Central memory CD4-positive, alpha-beta T cell (primary cell): ENCODE measurements at regions not wholly inside any gene's neighbourhood (a gene's known extent, or its start where the extent isn't known, plus 50 kb on each side); places are given as distances from the start of the nearest gene placed in this dataset.
"Not testable (repeated sequence)": the region's sequence is repeated elsewhere in the genome, so short reads cannot be mapped to it uniquely, and the experiment has no call there.

Experiments used
- DNase-seq: peaks from one replicate; pipeline ENCODE4 v3.0.0; 2022

DNA sequence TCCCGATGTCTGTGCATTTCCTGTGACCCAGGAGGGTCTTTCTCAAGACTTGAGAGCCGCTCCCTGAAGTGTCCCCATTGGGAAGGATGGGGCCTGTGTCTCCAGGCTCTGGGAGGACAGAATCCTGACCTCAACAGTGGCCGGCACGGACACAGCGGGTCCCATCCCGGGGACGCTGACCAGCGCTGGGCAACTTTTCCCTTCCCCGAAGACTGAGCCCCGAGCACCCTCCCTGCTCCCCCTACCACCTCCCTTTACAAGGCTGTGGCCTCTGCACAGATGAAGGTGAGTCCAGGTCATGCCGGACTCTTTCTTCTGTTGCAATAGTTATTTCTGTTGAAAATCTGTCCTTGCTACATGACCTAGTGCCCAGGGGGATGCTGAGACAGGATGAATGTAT, 135.7 kb downstream of the TMEM121 start:
- not testable (repeated sequence) for DNase-seq

GRCh38 chr14:105662592-105662991, 136.2 kb downstream of the TMEM121 start:
- not testable (repeated sequence) for DNase-seq

- not testable (repeated sequence) for DNase-seq
Observed at GRCh38 chr14:105663323-105663722, 136.9 kb downstream of the TMEM121 start.

DNA sequence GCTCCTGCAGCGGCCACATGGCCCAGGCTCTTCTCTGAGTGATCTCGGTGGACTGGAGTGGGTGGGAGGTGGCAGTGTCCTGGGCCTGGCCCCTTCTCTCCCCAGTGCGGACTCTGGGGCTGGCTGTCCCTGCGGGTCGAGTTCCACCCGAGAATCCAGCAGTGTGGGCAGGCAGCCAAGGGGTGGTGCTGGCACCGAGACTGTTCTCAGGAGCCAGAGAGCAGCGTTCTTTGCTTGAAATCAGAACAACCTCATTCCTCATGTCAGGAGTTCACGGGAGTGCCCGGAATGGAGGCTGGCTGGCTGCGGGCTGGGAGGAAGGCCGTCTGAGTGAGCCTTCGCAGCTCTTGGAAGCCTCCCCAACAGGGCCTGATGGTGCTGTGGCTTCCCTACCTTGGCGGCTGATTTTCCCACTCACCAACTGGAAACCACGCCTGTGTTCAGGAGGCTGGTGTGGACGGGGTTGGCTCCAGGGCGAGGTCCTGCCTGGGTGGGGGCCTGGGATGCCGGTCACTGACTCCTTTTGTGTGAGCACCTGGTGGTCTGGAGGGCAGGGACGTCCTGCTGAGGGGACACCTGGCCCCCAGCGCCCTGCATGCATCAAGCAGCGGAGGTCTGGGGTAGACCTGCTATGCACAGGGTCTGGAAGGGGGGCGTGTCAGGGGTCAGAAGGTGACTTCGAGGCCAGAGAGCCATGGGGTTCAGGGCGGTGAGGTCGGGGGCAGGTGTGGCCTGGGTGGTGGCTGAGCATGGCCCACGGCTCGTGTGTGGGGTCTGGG, 137.6 kb downstream of the TMEM121 start:
- not testable (repeated sequence) for DNase-seq

GRCh38 chr14:105664691-105665090, 138.3 kb downstream of the TMEM121 start:
- no peak for DNase-seq

DNA sequence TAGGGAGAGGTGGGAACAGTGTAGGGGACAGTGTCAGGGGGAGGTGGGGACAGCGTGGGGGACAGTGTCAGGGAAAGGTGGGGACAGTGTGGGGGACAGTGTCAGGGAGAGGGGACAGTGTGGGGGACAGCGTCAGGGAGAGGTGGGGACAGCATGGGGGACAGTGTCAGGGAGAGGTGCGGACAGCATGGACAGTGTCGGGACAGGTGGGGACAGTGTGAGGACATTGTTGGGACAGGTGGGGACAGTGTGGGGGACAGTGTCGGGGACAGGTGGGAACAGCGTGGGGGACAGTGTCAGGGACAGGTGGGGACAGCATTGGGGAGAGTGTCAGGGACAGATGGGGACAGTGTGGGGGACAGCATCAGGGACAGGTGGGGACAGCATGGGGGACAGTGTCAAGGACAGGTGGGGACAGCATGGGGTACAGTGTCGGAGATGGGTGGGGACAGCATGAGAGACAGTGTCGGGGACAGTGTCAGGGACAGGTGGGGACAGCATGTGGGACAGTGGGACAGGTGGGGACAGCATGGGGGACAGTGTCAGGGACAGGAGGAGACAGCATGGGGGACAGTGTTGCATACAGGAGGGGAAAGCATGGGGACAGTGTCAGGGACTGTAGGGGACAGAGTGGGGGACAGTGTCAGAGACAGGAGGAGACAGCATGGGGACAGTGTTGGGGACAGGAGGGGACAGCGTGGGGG, 139.0 kb downstream of the TMEM121 start:
- no peak for DNase-seq

DNA sequence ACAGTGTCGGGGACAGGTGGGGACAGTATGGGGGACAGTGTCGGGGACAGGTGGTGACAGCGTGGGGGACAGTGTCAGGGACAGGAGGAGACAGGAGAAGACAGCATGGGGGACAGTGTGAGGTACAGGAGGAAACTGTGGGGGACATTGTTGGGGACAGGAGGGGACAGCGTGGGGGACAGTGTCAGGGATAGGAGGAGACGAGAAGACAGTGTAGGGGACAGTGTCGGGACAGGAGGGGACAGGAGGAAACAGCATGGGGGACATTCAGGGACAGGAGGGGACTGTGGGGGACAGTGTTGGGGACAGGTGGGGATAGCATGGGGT, 139.5 kb downstream of the TMEM121 start:
- no peak for DNase-seq

- no peak for DNase-seq
Observed at GRCh38 chr14:105666420-105666819, 140.0 kb downstream of the TMEM121 start.

- DNase-seq: not testable (repeated sequence)
Observed at GRCh38 chr14:105666991-105667662, 140.7 kb downstream of the TMEM121 start.

GRCh38 chr14:105667663-105668020, 141.3 kb downstream of the TMEM121 start:
- not testable (repeated sequence) for DNase-seq

DNA sequence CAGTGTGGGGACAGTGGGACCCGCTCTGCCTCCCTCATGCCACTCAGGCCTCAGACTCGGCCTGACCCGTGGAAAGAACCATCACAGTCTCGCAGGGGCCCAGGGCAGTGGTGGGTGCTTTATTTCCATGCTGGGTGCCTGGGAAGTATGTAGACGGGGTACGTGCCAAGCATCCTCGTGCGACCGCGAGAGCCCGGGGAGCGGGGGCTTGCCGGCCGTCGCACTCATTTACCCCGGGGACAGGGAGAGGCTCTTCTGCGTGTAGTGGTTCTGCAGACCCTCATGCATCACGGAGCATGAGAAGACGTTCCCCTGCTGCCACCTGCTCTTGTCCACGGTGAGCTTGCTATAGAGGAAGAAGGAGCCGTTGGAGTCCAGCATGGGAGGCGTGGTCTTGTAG, 141.6 kb downstream of the TMEM121 start:
- DNase-seq: not testable (repeated sequence)

DNA sequence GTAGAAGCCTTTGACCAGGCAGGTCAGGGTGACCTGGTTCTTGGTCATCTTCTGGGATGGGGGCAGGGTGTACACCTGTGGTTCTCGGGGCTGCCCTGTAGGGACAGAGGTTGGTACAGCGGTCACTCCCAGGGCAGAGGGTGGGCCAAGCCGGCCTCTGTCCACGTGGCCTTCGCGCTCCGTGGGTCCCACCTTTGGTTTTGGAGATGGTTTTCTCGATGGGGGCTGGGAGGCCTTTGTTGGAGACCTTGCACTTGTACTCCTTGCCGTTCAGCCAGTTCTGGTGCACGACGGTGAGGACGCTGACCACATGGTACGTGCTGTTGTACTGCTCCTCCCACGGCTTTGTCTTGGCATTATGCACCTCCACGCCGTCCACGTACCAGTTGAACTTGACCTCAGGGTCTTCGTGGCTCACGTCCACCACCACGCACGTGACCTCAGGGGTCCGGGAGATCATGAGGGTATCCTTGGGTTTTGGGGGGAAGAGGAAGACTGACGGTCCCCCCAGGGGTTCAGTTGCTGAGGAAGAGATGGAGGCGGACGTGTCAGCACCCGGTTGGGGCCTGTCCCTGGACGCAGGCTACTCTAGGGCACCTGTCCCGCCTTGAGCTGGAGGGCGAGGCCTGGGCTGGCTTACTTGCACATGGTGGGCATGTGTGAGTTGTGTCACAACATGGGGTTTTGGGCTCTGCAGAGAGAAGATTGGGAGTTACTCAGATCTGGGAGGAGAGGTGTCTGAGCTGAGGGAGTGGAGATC, 142.3 kb downstream of the TMEM121 start:
- DNase-seq: not testable (repeated sequence)

GRCh38 chr14:105669231-105669610, 142.8 kb downstream of the TMEM121 start:
- DNase-seq: not testable (repeated sequence)

- DNase-seq: not testable (repeated sequence)
Observed at GRCh38 chr14:105669646-105670045, 143.3 kb downstream of the TMEM121 start.

GRCh38 chr14:105672450-105673200, 146.2 kb downstream of the TMEM121 start:
- DNase-seq: not testable (repeated sequence)

GRCh38 chr14:105675433-105675832, 149.1 kb downstream of the TMEM121 start:
- DNase-seq: not testable (repeated sequence)

- not testable (repeated sequence) for DNase-seq
Observed at GRCh38 chr14:105675905-105676670, 149.7 kb downstream of the TMEM121 start.

- not testable (repeated sequence) for DNase-seq
Observed at GRCh38 chr14:105678057-105678456, 151.7 kb downstream of the TMEM121 start.

- DNase-seq: not testable (repeated sequence)
Observed at GRCh38 chr14:105678996-105679958, 152.9 kb downstream of the TMEM121 start.
